Immature natural killer cell (primary cell): ENCODE measurements at regions not wholly inside any gene's neighbourhood (a gene's known extent, or its start where the extent isn't known, plus 50 kb on each side); places are given as distances from the start of the nearest gene placed in this dataset.

Experiments
- DNase-seq, 3 donors: peaks; one replicate each; pipeline ENCODE4 v3.0.0; 2022; ENCODE audit warnings: mixed read lengths in 1 of 3
- H3K27ac Mint-ChIP-seq, 6 donors: one replicate each; pipeline ENCODE4 v1.8.0; 2020; ENCODE audit warnings: mixed read lengths in 6 of 6, mild to moderate bottlenecking in 5 of 6, inconsistent platforms in 4 of 6, moderate library complexity in 3 of 6
- H3K27me3 Mint-ChIP-seq, 3 donors: one replicate each; pipeline ENCODE4 v1.8.0; 2020 to 2021; ENCODE audit warnings: low read depth in 3 of 3, mild to moderate bottlenecking in 3 of 3, mixed read lengths in 3 of 3, moderate library complexity in 3 of 3, inconsistent platforms in 1 of 3
- H3K36me3 Mint-ChIP-seq, 3 donors: one replicate each; pipeline ENCODE4 v1.8.0; 2020; ENCODE audit warnings: mixed read lengths in 3 of 3, inconsistent platforms in 2 of 3, mild to moderate bottlenecking in 2 of 3
- H3K4me1 Mint-ChIP-seq, 2 donors: one replicate each; pipeline ENCODE4 v1.8.0; 2020; ENCODE audit warnings: inconsistent platforms in 2 of 2, mild to moderate bottlenecking in 2 of 2, mixed read lengths in 2 of 2, moderate library complexity in 1 of 2
- H3K4me3 Mint-ChIP-seq, 5 donors: one replicate each; pipeline ENCODE4 v1.8.0; 2020; ENCODE audit warnings: mild to moderate bottlenecking in 5 of 5, mixed read lengths in 5 of 5, inconsistent platforms in 3 of 5, moderate library complexity in 3 of 5
- H3K9me3 Mint-ChIP-seq, 6 donors: one replicate each; pipeline ENCODE4 v1.8.0; 2020; ENCODE audit warnings: mild to moderate bottlenecking in 6 of 6, mixed read lengths in 6 of 6, inconsistent platforms in 4 of 6, moderate library complexity in 3 of 6

- H3K9me3 Mint-ChIP-seq = no peaks in the 10 kb centered on the region
- peaks cover 2 to 7% (median 5%) of the 10 kb centered on the region in 3 donors for H3K27me3 Mint-ChIP-seq
- no peak overlapping the region for H3K27ac Mint-ChIP-seq
- no peak for DNase-seq
- H3K36me3 Mint-ChIP-seq = peaks cover 0 to 3% (median 0%) of the 10 kb centered on the region in 3 donors
- H3K4me1 Mint-ChIP-seq = no peaks in the 10 kb centered on the region
- H3K4me3 Mint-ChIP-seq = no peak overlapping the region
Observed at GRCh38 chr7:45446195-45446944, 127.8 kb upstream of the ADCY1 start.

GRCh38 chr7:45447296-45447695, 126.9 kb upstream of the ADCY1 start:
- H3K9me3 Mint-ChIP-seq = no peaks in the 10 kb centered on the region
- peaks cover 0 to 3% (median 0%) of the 10 kb centered on the region in 3 donors for H3K36me3 Mint-ChIP-seq
- no peak for DNase-seq
- no peaks in the 10 kb centered on the region for H3K4me1 Mint-ChIP-seq
- H3K27me3 Mint-ChIP-seq = peaks cover 2 to 7% (median 7%) of the 10 kb centered on the region in 3 donors
- no peak overlapping the region for H3K27ac Mint-ChIP-seq
- H3K4me3 Mint-ChIP-seq = no peak overlapping the region

GRCh38 chr7:45450571-45451204, 123.5 kb upstream of the ADCY1 start:
- Mint-ChIP-seq H3K4me3 (no peak overlapping the region), H3K27ac (no peak overlapping the region), H3K36me3 (peaks cover 0 to 3% (median 0%) of the 10 kb centered on the region in 3 donors), H3K9me3 (no peaks in the 10 kb centered on the region), H3K27me3 (peaks cover 2 to 4% (median 3%) of the 10 kb centered on the region in 3 donors), H3K4me1 (no peaks in the 10 kb centered on the region)
- no peak for DNase-seq

GRCh38 chr7:45451342-45452035, 122.7 kb upstream of the ADCY1 start:
- H3K4me1 Mint-ChIP-seq = no peaks in the 10 kb centered on the region
- no peak for DNase-seq
- no peak overlapping the region for H3K4me3 Mint-ChIP-seq
- peaks cover 3 to 6% (median 4%) of the 10 kb centered on the region in 3 donors for H3K27me3 Mint-ChIP-seq
- peaks cover 0 to 3% (median 0%) of the 10 kb centered on the region in 3 donors for H3K36me3 Mint-ChIP-seq
- H3K9me3 Mint-ChIP-seq = no peaks in the 10 kb centered on the region
- H3K27ac Mint-ChIP-seq = no peak overlapping the region

- peaks cover 0 to 2% (median 0%) of the 10 kb centered on the region in 6 donors for H3K9me3 Mint-ChIP-seq
- no peak overlapping the region for H3K27ac Mint-ChIP-seq
- H3K4me3 Mint-ChIP-seq = no peak overlapping the region
- no peak for DNase-seq
- no peaks in the 10 kb centered on the region for H3K36me3 Mint-ChIP-seq
- no peaks in the 10 kb centered on the region for H3K4me1 Mint-ChIP-seq
- peaks cover 0 to 6% (median 6%) of the 10 kb centered on the region in 3 donors for H3K27me3 Mint-ChIP-seq
Observed at GRCh38 chr7:45454771-45455170, 119.4 kb upstream of the ADCY1 start.

- H3K27ac Mint-ChIP-seq = no peak overlapping the region
- no peak for DNase-seq
- no peak overlapping the region for H3K4me3 Mint-ChIP-seq
- H3K9me3 Mint-ChIP-seq = peaks cover 0 to 4% (median 0%) of the 10 kb centered on the region in 6 donors
- peaks cover 0 to 6% (median 6%) of the 10 kb centered on the region in 3 donors for H3K27me3 Mint-ChIP-seq
- H3K4me1 Mint-ChIP-seq = no peaks in the 10 kb centered on the region
- no peaks in the 10 kb centered on the region for H3K36me3 Mint-ChIP-seq
Observed at GRCh38 chr7:45455662-45456061, 118.5 kb upstream of the ADCY1 start.

GRCh38 chr7:45456105-45456504, 118.1 kb upstream of the ADCY1 start:
- Mint-ChIP-seq H3K27ac (no peak overlapping the region), H3K4me3 (no peak overlapping the region), H3K27me3 (peaks cover 0 to 6% (median 6%) of the 10 kb centered on the region in 3 donors), H3K36me3 (no peaks in the 10 kb centered on the region), H3K4me1 (no peaks in the 10 kb centered on the region), H3K9me3 (peaks cover 0 to 4% (median 0%) of the 10 kb centered on the region in 6 donors)
- DNase-seq = no peak

GRCh38 chr7:45456747-45457524, 117.2 kb upstream of the ADCY1 start:
- DNase-seq = no peak
- H3K4me3 Mint-ChIP-seq = no peak overlapping the region
- peaks cover 0 to 4% (median 0%) of the 10 kb centered on the region in 6 donors for H3K9me3 Mint-ChIP-seq
- no peak overlapping the region for H3K27ac Mint-ChIP-seq
- peaks cover 0 to 6% (median 3%) of the 10 kb centered on the region in 3 donors for H3K27me3 Mint-ChIP-seq
- H3K36me3 Mint-ChIP-seq = no peaks in the 10 kb centered on the region
- no peaks in the 10 kb centered on the region for H3K4me1 Mint-ChIP-seq

GRCh38 chr7:45457591-45457990, 116.6 kb upstream of the ADCY1 start:
- no peak overlapping the region for H3K4me3 Mint-ChIP-seq
- no peaks in the 10 kb centered on the region for H3K4me1 Mint-ChIP-seq
- peaks cover 0 to 6% (median 3%) of the 10 kb centered on the region in 3 donors for H3K27me3 Mint-ChIP-seq
- DNase-seq = no peak
- H3K9me3 Mint-ChIP-seq = peaks cover 0 to 4% (median 0%) of the 10 kb centered on the region in 6 donors
- no peak overlapping the region for H3K27ac Mint-ChIP-seq
- no peaks in the 10 kb centered on the region for H3K36me3 Mint-ChIP-seq

GRCh38 chr7:45459476-45459875, 114.7 kb upstream of the ADCY1 start:
- Mint-ChIP-seq H3K27me3 (peaks cover 0 to 6% (median 3%) of the 10 kb centered on the region in 3 donors), H3K9me3 (peaks cover 0 to 7% (median 0%) of the 10 kb centered on the region in 6 donors), H3K4me3 (no peak overlapping the region)

GRCh38 chr7:45460379-45460778, 113.8 kb upstream of the ADCY1 start:
- no peak overlapping the region for H3K4me3 Mint-ChIP-seq
- peaks cover 0 to 6% (median 3%) of the 10 kb centered on the region in 3 donors for H3K27me3 Mint-ChIP-seq
- H3K4me1 Mint-ChIP-seq = no peaks in the 10 kb centered on the region
- no peak for DNase-seq
- peaks cover 0 to 7% (median 0%) of the 10 kb centered on the region in 6 donors for H3K9me3 Mint-ChIP-seq
- no peak overlapping the region for H3K27ac Mint-ChIP-seq
- H3K36me3 Mint-ChIP-seq = no peaks in the 10 kb centered on the region

More at GRCh38 chr7:45459476-45459875, 114.7 kb upstream of the ADCY1 start:
- Mint-ChIP-seq H3K27ac (no peak overlapping the region), H3K36me3 (no peaks in the 10 kb centered on the region), H3K4me1 (no peaks in the 10 kb centered on the region)
- DNase-seq = no peak

- Mint-ChIP-seq H3K27me3 (peaks cover 0 to 6% (median 3%) of the 10 kb centered on the region in 3 donors), H3K36me3 (no peaks in the 10 kb centered on the region), H3K9me3 (peaks cover 0 to 7% (median 0%) of the 10 kb centered on the region in 6 donors), H3K27ac (no peak overlapping the region), H3K4me1 (no peaks in the 10 kb centered on the region), H3K4me3 (no peak overlapping the region)
- DNase-seq = no peak
Observed at GRCh38 chr7:45461026-45461425, 113.1 kb upstream of the ADCY1 start.

- Mint-ChIP-seq H3K4me3 (no peak overlapping the region), H3K27me3 (peaks cover 4 to 10% (median 10%) of the 10 kb centered on the region in 3 donors), H3K4me1 (no peaks in the 10 kb centered on the region), H3K9me3 (peaks cover 0 to 9% (median 2%) of the 10 kb centered on the region in 6 donors), H3K27ac (no peak overlapping the region), H3K36me3 (no peaks in the 10 kb centered on the region)
- no peak for DNase-seq
Observed at GRCh38 chr7:45469103-45469502, 105.1 kb upstream of the ADCY1 start.
